Osteoblast (primary cell): ENCODE measurements at regions not wholly inside any gene's neighbourhood (a gene's known extent, or its start where the extent isn't known, plus 50 kb on each side); places are given as distances from the start of the nearest gene placed in this dataset.

Experiments
- DNase-seq: peaks from one replicate; pipeline ENCODE4 v3.0.0; 2011; ENCODE audit warnings: low spot score, mixed read lengths; ENCODE audit not compliant: insufficient read length; ENCODE audit errors: missing footprints
- H2AFZ ChIP-seq: 2 replicates; pipeline ENCODE4 v1.6.0; 2011; ENCODE audit warnings: mild to moderate bottlenecking, low read length
- H3K27ac ChIP-seq: 2 replicates; pipeline ENCODE4 v1.5.1; 2011; ENCODE audit warnings: mild to moderate bottlenecking, low read depth, low read length, moderate library complexity
- H3K27me3 ChIP-seq: 2 replicates; pipeline ENCODE4 v1.6.0; 2012; ENCODE audit warnings: mild to moderate bottlenecking, control low read depth, inconsistent platforms, low read length, moderate library complexity; ENCODE audit not compliant: insufficient read depth
- H3K36me3 ChIP-seq: 2 replicates; pipeline ENCODE4 v1.5.1; 2011; ENCODE audit warnings: mild to moderate bottlenecking, low read length, control low read depth, moderate library complexity; ENCODE audit not compliant: insufficient read depth
- H3K4me1 ChIP-seq: 2 replicates; pipeline ENCODE4 v1.5.1; 2011; ENCODE audit warnings: mild to moderate bottlenecking, low read length, control low read depth, moderate library complexity; ENCODE audit not compliant: insufficient read depth
- H3K4me2 ChIP-seq: 2 replicates; pipeline ENCODE4 v1.6.0; 2011; ENCODE audit warnings: mild to moderate bottlenecking, low read length; ENCODE audit not compliant: insufficient read depth
- H3K4me3 ChIP-seq: fragments of 200-600 bp; sonication (generic); 3 replicates; pipeline ENCODE4 v1.5.1; 2012; ENCODE audit warnings: mild to moderate bottlenecking, low read length, inconsistent platforms; ENCODE audit not compliant: insufficient read depth
- H3K79me2 ChIP-seq: 2 replicates; pipeline ENCODE4 v1.6.0; 2012; ENCODE audit warnings: mild to moderate bottlenecking, low read length, control low read depth, inconsistent platforms; ENCODE audit not compliant: insufficient read depth
- H3K9me3 ChIP-seq: 2 replicates; pipeline ENCODE4 v1.5.1; 2011; ENCODE audit warnings: low read depth, low read length, control low read depth
- H4K20me1 ChIP-seq: 2 replicates; pipeline ENCODE4 v1.6.0; 2012; ENCODE audit warnings: mild to moderate bottlenecking, low read length, control low read depth; ENCODE audit not compliant: insufficient read depth
- CTCF ChIP-seq: IDR thresholded peaks from 2 replicates; pipeline ENCODE4 v1.5.1; 2011; ENCODE audit warnings: mild to moderate bottlenecking, low read depth, low read length, moderate library complexity; ENCODE audit errors: extremely low read depth

GRCh38 chr13:40165316-40165932 lies 501.0 kb downstream of the FOXO1 start:
- Histone ChIP-seq H3K9me3 (no peaks in the 10 kb centered on the region), H4K20me1 (no peaks in the 10 kb centered on the region), H3K27ac (no peak overlapping the region), H3K27me3 (peaks cover 5% of the 10 kb centered on the region), H3K4me3 (no peak overlapping the region), H3K79me2 (no peaks in the 10 kb centered on the region), H3K4me1 (peaks cover 8% of the 10 kb centered on the region), H3K36me3 (no peaks in the 10 kb centered on the region), H3K4me2 (no peak overlapping the region), H2AFZ (no peak overlapping the region)
- no peak for TF ChIP-seq CTCF
- DNase-seq = no peak

GRCh38 chr13:40167327-40167726 lies 499.1 kb downstream of the FOXO1 start:
- H3K27ac ChIP-seq = no peak overlapping the region
- no peaks in the 10 kb centered on the region for H3K9me3 ChIP-seq
- H3K79me2 ChIP-seq = no peaks in the 10 kb centered on the region
- no peak overlapping the region for H2AFZ ChIP-seq
- H3K36me3 ChIP-seq = no peaks in the 10 kb centered on the region
- peaks cover 12% of the 10 kb centered on the region for H3K27me3 ChIP-seq
- no peaks in the 10 kb centered on the region for H4K20me1 ChIP-seq
- H3K4me3 ChIP-seq = no peak overlapping the region
- no peak for TF ChIP-seq CTCF
- no peak for DNase-seq
- H3K4me1 ChIP-seq = peaks cover 8% of the 10 kb centered on the region
- no peak overlapping the region for H3K4me2 ChIP-seq

- no peaks in the 10 kb centered on the region for H3K9me3 ChIP-seq
- no peaks in the 10 kb centered on the region for H3K36me3 ChIP-seq
- no peak for DNase-seq
- H4K20me1 ChIP-seq = no peaks in the 10 kb centered on the region
- no peak overlapping the region for H3K4me2 ChIP-seq
- H3K27ac ChIP-seq = no peak overlapping the region
- H2AFZ ChIP-seq = no peak overlapping the region
- H3K27me3 ChIP-seq = peaks cover 24% of the 10 kb centered on the region
- peaks cover 8% of the 10 kb centered on the region for H3K4me1 ChIP-seq
- H3K79me2 ChIP-seq = no peaks in the 10 kb centered on the region
- H3K4me3 ChIP-seq = no peak overlapping the region
- no peak for TF ChIP-seq CTCF
Measured at GRCh38 chr13:40168425-40169166, 497.8 kb downstream of the FOXO1 start.

DNA sequence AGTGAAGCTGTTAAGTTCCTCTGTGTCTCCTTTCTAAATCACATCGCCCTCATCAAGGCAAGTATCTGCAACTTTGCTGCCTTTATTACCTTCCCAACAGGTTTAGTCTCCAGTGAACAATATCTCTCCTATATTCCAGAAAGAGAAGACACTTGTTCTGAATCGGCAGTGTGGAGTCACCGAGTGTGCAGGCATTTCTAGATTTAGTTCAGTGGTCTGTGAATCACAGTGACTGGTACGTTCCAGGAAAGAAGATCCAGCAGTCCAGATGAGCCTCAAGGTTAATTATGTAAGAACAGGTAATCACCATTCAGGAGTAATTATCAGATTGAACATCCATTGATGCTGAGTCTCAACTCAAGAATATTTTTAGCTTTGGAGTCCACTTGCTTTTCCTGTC lies 497.0 kb downstream of the FOXO1 start:
- no peak overlapping the region for H2AFZ ChIP-seq
- no peak for DNase-seq
- H3K36me3 ChIP-seq = no peaks in the 10 kb centered on the region
- H3K27me3 ChIP-seq = peaks cover 26% of the 10 kb centered on the region
- no peaks in the 10 kb centered on the region for H3K79me2 ChIP-seq
- H3K4me2 ChIP-seq = no peak overlapping the region
- no peaks in the 10 kb centered on the region for H4K20me1 ChIP-seq
- no peaks in the 10 kb centered on the region for H3K4me1 ChIP-seq
- H3K4me3 ChIP-seq = no peak overlapping the region
- no peak for TF ChIP-seq CTCF
- no peaks in the 10 kb centered on the region for H3K9me3 ChIP-seq
- H3K27ac ChIP-seq = no peak overlapping the region
